ENCODE measurements at regions not wholly inside any gene's neighbourhood (a gene's known extent, or its start where the extent isn't known, plus 50 kb on each side); places are given as distances from the start of the nearest gene placed in this dataset.

DNA sequence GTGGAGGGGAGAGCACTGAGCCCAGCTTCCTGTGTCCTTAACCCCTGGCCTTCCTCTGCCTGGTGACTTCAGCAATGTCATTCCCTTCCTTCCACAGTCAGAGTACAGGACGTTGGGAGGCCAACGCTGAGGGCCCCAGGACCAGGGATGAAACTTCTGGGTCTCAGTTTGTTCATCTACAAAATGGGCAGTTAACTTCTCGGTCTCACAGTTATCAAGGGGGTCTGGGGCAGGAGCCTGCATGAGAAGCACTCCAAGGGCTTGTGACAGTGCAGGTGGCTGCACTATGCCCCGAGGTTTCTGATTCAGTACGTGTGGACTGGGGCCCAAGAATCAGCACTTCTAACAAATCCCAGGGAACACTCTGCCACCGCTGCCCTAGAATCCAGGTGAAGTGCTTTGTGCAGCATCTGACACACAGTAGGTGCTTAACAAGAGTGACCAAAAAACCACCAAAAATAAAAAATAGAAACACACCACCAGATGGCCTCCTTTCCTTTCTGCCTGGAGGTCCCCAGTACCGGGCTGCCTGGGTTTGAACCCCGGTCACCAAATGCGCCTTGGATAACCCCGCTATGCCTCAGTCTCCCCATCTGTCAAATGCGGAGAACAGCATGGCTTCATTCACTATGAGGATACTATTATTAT lies 80.4 kb downstream of the RFLNA start (continued):
- TF ChIP-seq TEAD1 (CRISPR knock-in tag; IDR thresholded peaks at IDR 0.05) (no peak), ZNF219 (CRISPR knock-in tag; IDR thresholded peaks at IDR 0.05; ENCODE audit: borderline replicate concordance) (no peak), IRF2 (CRISPR knock-in tag; IDR thresholded peaks at IDR 0.05; ENCODE audit: borderline replicate concordance, low read depth) (no peak), NR1H2 (CRISPR knock-in tag; IDR thresholded peaks at IDR 0.05) (no peak)
- TF ChIP-seq, protein P1, sequence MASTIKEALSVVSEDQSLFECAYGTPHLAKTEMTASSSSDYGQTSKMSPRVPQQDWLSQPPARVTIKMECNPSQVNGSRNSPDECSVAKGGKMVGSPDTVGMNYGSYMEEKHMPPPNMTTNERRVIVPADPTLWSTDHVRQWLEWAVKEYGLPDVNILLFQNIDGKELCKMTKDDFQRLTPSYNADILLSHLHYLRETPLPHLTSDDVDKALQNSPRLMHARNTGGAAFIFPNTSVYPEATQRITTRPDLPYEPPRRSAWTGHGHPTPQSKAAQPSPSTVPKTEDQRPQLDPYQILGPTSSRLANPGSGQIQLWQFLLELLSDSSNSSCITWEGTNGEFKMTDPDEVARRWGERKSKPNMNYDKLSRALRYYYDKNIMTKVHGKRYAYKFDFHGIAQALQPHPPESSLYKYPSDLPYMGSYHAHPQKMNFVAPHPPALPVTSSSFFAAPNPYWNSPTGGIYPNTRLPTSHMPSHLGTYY (CRISPR knock-in tag; IDR thresholded peaks at IDR 0.05) = no peak
- TF ChIP-seq, protein P2, sequence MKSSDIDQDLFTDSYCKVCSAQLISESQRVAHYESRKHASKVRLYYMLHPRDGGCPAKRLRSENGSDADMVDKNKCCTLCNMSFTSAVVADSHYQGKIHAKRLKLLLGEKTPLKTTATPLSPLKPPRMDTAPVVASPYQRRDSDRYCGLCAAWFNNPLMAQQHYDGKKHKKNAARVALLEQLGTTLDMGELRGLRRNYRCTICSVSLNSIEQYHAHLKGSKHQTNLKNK (CRISPR knock-in tag; IDR thresholded peaks at IDR 0.05) = no peak

DNA sequence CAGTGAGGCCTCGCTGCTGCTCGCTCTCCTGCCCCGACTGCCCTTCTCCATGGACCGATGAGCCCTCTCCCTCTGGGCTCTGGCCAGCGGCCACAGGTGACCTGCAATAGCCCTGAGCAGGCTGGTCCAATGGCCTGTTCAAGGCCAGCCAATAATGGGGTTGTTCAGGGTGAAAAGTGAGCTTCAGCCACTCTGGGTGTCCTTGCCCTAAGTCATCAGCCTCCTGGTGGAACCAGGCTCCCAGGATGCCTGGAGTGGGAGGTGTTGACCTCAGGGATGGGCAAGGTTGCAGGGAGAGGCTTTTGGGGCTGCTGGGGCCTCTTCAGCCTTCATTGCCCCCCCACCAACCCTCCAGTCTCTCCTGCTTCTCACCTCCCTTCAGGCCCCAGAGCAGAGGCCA lies 79.7 kb downstream of the RFLNA start:
- H3K9me3 Mint-ChIP-seq = no peaks in the 10 kb centered on the region
- ATAC-seq (no peak), DNase-seq (ENCODE audit: low spot score) (no peak)
- no peaks in the 10 kb centered on the region for H3K27me3 Mint-ChIP-seq (ENCODE audit: low read depth)
- CTCF ChIA-PET = no interaction called here
- POLR2A ChIA-PET = no interaction called here
- peaks cover 19% of the 10 kb centered on the region for H3K36me3 Mint-ChIP-seq
- no peak overlapping the region for H3K4me3 Mint-ChIP-seq
- no peaks in the 10 kb centered on the region for H3K4me1 Mint-ChIP-seq
- H3K27ac Mint-ChIP-seq = no peak overlapping the region
- TF ChIP-seq ZNF219 (CRISPR knock-in tag; IDR thresholded peaks at IDR 0.05; ENCODE audit: borderline replicate concordance) = no peak
- TF ChIP-seq HMGXB4 (CRISPR knock-in tag; IDR thresholded peaks at IDR 0.05) = no peak
- TF ChIP-seq RORB (CRISPR knock-in tag; IDR thresholded peaks at IDR 0.05) = no peak
- TF ChIP-seq ATF3 (CRISPR knock-in tag; conservative IDR thresholded peaks at IDR 0.05) = no peak
- TF ChIP-seq, protein P3, sequence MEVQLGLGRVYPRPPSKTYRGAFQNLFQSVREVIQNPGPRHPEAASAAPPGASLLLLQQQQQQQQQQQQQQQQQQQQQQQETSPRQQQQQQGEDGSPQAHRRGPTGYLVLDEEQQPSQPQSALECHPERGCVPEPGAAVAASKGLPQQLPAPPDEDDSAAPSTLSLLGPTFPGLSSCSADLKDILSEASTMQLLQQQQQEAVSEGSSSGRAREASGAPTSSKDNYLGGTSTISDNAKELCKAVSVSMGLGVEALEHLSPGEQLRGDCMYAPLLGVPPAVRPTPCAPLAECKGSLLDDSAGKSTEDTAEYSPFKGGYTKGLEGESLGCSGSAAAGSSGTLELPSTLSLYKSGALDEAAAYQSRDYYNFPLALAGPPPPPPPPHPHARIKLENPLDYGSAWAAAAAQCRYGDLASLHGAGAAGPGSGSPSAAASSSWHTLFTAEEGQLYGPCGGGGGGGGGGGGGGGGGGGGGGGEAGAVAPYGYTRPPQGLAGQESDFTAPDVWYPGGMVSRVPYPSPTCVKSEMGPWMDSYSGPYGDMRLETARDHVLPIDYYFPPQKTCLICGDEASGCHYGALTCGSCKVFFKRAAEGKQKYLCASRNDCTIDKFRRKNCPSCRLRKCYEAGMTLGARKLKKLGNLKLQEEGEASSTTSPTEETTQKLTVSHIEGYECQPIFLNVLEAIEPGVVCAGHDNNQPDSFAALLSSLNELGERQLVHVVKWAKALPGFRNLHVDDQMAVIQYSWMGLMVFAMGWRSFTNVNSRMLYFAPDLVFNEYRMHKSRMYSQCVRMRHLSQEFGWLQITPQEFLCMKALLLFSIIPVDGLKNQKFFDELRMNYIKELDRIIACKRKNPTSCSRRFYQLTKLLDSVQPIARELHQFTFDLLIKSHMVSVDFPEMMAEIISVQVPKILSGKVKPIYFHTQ (CRISPR knock-in tag; IDR thresholded peaks at IDR 0.05) = no peak
- TF ChIP-seq ELF4 (CRISPR knock-in tag; IDR thresholded peaks at IDR 0.05; ENCODE audit: low read depth) = no peak
- no peak for TF ChIP-seq NFATC4 (CRISPR knock-in tag; IDR thresholded peaks at IDR 0.05)
- no peak for TF ChIP-seq ZNF423 (CRISPR knock-in tag; IDR thresholded peaks at IDR 0.05)
- TF ChIP-seq ZSCAN18 (CRISPR knock-in tag; IDR thresholded peaks at IDR 0.05) = no peak
- no peak for TF ChIP-seq RELA (CRISPR knock-in tag; IDR thresholded peaks at IDR 0.05; ENCODE audit: borderline replicate concordance)
- no peak for TF ChIP-seq STAT6 (CRISPR knock-in tag; conservative IDR thresholded peaks at IDR 0.05; ENCODE audit: low read depth)
- no peak for TF ChIP-seq CBFB (CRISPR knock-in tag; IDR thresholded peaks at IDR 0.05; ENCODE audit: low read depth)
- TF ChIP-seq ZBTB43 (CRISPR knock-in tag; IDR thresholded peaks at IDR 0.05) = no peak
- TF ChIP-seq ZNF281 (CRISPR knock-in tag; IDR thresholded peaks at IDR 0.05) = no peak

All from WTC11 (cell line).